Panc1 (cell line): ENCODE measurements at regions not wholly inside any gene's neighbourhood (a gene's known extent, or its start where the extent isn't known, plus 50 kb on each side); places are given as distances from the start of the nearest gene placed in this dataset.

Experiments
- ATAC-seq: fragments of 200-7000 bp; cut with Tn5 transposase; 2 replicates; pipeline ENCODE4 v1.9.1; 2020; ENCODE audit warnings: mild to moderate bottlenecking, moderate library complexity
- BruUV-seq: library from RNA; stranded (reverse); fragments of 400-500 nt; replicated peaks from 2 replicates; lab custom pipeline; 2021; lab: Mats Ljungman, UMichigan
- CTCF ChIA-PET: fragments of 300-600 bp; sonication (Branson Sonifier 250); formaldehyde crosslinking; loops from one replicate; lab custom pipeline; 2022; ENCODE audit warnings: antibody characterized with exemption; lab: Charles Lee
- POLR2A ChIA-PET: fragments of 300-600 bp; sonication (Branson Sonifier 250); formaldehyde crosslinking; loops from one replicate; lab custom pipeline; 2022; ENCODE audit warnings: antibody characterized with exemption; lab: Charles Lee
- DNase-seq: peaks from one replicate; pipeline ENCODE4 v3.0.0-alpha.2; 2010; ENCODE audit warnings: low read depth, low spot score
- H3K27ac ChIP-seq: 2 replicates; pipeline ENCODE4 v1.5.1; 2011; ENCODE audit warnings: mild to moderate bottlenecking, low read length, inconsistent platforms
- H3K27me3 ChIP-seq: fragments of 200-500 bp; sonication (Bioruptor generic); 2 replicates; pipeline ENCODE4 v1.6.0; 2014; ENCODE audit warnings: low read length, inconsistent platforms; ENCODE audit not compliant: control insufficient read depth, insufficient read depth
- H3K36me3 ChIP-seq: fragments of 200-500 bp; sonication (Bioruptor generic); 2 replicates; pipeline ENCODE4 v1.5.1; 2014; ENCODE audit warnings: inconsistent platforms, mild to moderate bottlenecking, low read length, moderate library complexity; ENCODE audit not compliant: control insufficient read depth, insufficient read depth
- H3K4me1 ChIP-seq: 2 replicates; pipeline ENCODE4 v1.5.1; 2011; ENCODE audit warnings: inconsistent platforms, mild to moderate bottlenecking, low read length, moderate library complexity; ENCODE audit not compliant: control insufficient read depth, insufficient read depth
- H3K4me3 ChIP-seq, 2 experiments: 2 replicates each; pipeline ENCODE4 v1.5.1; 2011 to 2012; ENCODE audit warnings: low read depth in 2 of 2, low read length in 2 of 2, mild to moderate bottlenecking in 2 of 2, inconsistent platforms in 1 of 2, moderate library complexity in 1 of 2
- H3K9me3 ChIP-seq: fragments of 200-500 bp; sonication (Bioruptor generic); 2 replicates; pipeline ENCODE4 v1.5.1; 2014; ENCODE audit warnings: low read depth, mild to moderate bottlenecking, inconsistent platforms, low read length, moderate library complexity; ENCODE audit not compliant: control insufficient read depth, insufficient read depth
- POLR2AphosphoS5 ChIP-seq: IDR thresholded peaks from 2 replicates; pipeline ENCODE4 v1.6.1; 2012; ENCODE audit warnings: mild to moderate bottlenecking, low read depth, low read length, moderate library complexity
- SIN3A ChIP-seq: IDR thresholded peaks from 2 replicates; pipeline ENCODE4 v1.6.1; 2012; ENCODE audit warnings: low read depth, mild to moderate bottlenecking, low read length, moderate library complexity, borderline replicate concordance; ENCODE audit not compliant: insufficient read depth
- TCF7L2 ChIP-seq: IDR thresholded peaks from 2 replicates; pipeline ENCODE4 v1.6.1; 2011; ENCODE audit warnings: mild to moderate bottlenecking, low read depth, low read length, inconsistent platforms
- in situ Hi-C: cut with HindIII; loops from 2 replicates; pipeline ENCODE4 v1.10.0; 2016; ENCODE audit warnings: low sequenced_read_pairs, low pct_unique_long_range_greater_than_20kb
- intact Hi-C: fragments of 100-400 bp; cut with micrococcal nuclease; formaldehyde crosslinking; loops from one replicate; pipeline ENCODE4 v1.10.0; 2022; ENCODE audit not compliant: unreplicated experiment
- TF ChIP-seq, protein P1 (sequence below), 2 experiments: IDR thresholded peaks; 2 replicates each; pipeline ENCODE4 v1.6.1; 2011 to 2012; ENCODE audit warnings: low read depth in 2 of 2, control low read depth in 1 of 2, low read length in 1 of 2, mild to moderate bottlenecking in 1 of 2, moderate library complexity in 1 of 2; ENCODE audit not compliant: insufficient read depth in 1 of 2
- TF ChIP-seq, protein P2 (sequence below): fragments of 450-650 bp; IDR thresholded peaks from 2 replicates; pipeline ENCODE4 v1.5.1; 2017; ENCODE audit warnings: mild to moderate bottlenecking

DNA sequence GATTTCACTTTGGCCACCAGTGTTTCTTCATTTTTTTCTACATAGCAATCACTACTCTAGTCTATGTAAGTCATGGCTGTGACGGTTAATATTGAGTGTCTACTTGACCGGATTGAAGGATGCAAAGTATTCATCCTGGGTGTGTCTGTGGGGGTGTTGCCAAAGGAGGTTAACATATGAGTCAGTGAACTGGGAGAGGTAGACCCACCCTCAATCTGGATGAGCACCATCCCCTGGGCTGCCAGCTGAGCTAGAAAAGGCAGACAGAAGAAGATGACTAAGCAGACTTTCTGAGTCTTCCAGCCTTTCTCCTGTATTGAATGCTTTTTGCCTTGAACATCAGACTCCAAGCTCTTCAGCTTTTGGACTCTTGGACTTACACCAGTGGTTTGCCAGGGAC is 265.0 kb upstream of the SLC8A1 start:
- POLR2A ChIA-PET: no interaction called here

GRCh38 chr2:40719414-40719813 is 267.5 kb upstream of the SLC8A1 start:
- ChIA-PET CTCF (no interaction called here), POLR2A (no interaction called here)
- Histone ChIP-seq H3K9me3 (no peaks in the 10 kb centered on the region), H3K4me3 (no peak overlapping the region), H3K27ac (no peak overlapping the region), H3K27me3 (no peaks in the 10 kb centered on the region), H3K36me3 (no peaks in the 10 kb centered on the region), H3K4me1 (no peaks in the 10 kb centered on the region)
- no TSS peak for BruUV-seq
- DNase-seq (no peak), ATAC-seq (no peak)
- intact Hi-C loops (no loop called here), in situ Hi-C loops (no loop called here)
- TF ChIP-seq TCF7L2 (no peak), SIN3A (no peak), POLR2AphosphoS5 (no peak)
- TF ChIP-seq, protein P1, sequence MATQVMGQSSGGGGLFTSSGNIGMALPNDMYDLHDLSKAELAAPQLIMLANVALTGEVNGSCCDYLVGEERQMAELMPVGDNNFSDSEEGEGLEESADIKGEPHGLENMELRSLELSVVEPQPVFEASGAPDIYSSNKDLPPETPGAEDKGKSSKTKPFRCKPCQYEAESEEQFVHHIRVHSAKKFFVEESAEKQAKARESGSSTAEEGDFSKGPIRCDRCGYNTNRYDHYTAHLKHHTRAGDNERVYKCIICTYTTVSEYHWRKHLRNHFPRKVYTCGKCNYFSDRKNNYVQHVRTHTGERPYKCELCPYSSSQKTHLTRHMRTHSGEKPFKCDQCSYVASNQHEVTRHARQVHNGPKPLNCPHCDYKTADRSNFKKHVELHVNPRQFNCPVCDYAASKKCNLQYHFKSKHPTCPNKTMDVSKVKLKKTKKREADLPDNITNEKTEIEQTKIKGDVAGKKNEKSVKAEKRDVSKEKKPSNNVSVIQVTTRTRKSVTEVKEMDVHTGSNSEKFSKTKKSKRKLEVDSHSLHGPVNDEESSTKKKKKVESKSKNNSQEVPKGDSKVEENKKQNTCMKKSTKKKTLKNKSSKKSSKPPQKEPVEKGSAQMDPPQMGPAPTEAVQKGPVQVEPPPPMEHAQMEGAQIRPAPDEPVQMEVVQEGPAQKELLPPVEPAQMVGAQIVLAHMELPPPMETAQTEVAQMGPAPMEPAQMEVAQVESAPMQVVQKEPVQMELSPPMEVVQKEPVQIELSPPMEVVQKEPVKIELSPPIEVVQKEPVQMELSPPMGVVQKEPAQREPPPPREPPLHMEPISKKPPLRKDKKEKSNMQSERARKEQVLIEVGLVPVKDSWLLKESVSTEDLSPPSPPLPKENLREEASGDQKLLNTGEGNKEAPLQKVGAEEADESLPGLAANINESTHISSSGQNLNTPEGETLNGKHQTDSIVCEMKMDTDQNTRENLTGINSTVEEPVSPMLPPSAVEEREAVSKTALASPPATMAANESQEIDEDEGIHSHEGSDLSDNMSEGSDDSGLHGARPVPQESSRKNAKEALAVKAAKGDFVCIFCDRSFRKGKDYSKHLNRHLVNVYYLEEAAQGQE (IDR thresholded peaks at IDR 0.05; ENCODE audit: insufficient read depth in 1 of 2, low read depth in 2 of 2, low read length in 1 of 2): no peak
- TF ChIP-seq, protein P2, sequence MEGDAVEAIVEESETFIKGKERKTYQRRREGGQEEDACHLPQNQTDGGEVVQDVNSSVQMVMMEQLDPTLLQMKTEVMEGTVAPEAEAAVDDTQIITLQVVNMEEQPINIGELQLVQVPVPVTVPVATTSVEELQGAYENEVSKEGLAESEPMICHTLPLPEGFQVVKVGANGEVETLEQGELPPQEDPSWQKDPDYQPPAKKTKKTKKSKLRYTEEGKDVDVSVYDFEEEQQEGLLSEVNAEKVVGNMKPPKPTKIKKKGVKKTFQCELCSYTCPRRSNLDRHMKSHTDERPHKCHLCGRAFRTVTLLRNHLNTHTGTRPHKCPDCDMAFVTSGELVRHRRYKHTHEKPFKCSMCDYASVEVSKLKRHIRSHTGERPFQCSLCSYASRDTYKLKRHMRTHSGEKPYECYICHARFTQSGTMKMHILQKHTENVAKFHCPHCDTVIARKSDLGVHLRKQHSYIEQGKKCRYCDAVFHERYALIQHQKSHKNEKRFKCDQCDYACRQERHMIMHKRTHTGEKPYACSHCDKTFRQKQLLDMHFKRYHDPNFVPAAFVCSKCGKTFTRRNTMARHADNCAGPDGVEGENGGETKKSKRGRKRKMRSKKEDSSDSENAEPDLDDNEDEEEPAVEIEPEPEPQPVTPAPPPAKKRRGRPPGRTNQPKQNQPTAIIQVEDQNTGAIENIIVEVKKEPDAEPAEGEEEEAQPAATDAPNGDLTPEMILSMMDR: no peak

More for the DNA sequence above, 265.0 kb upstream of the SLC8A1 start:
- no peak for DNase-seq
- intact Hi-C loops (no loop called here), in situ Hi-C loops (no loop called here)
- H3K4me1 ChIP-seq: no peaks in the 10 kb centered on the region
- no peak overlapping the region for H3K4me3 ChIP-seq
- no peak for ATAC-seq
- H3K27me3 ChIP-seq: no peaks in the 10 kb centered on the region
- no peaks in the 10 kb centered on the region for H3K9me3 ChIP-seq
- CTCF ChIA-PET: interaction anchor here (0.6 kb wide), 1 partner anchor 388 kb away, joined by 3 read pairs; no protein-coding TSS in a partner anchor
- BruUV-seq: no TSS peak
- no peak overlapping the region for H3K27ac ChIP-seq
- no peaks in the 10 kb centered on the region for H3K36me3 ChIP-seq
- TF ChIP-seq, protein P1 (IDR thresholded peaks at IDR 0.05; ENCODE audit: insufficient read depth in 1 of 2, low read depth in 2 of 2, low read length in 1 of 2): no peak
- no peak for TF ChIP-seq SIN3A
- no peak for TF ChIP-seq POLR2AphosphoS5
